ENCODE measurements at regions not wholly inside any gene's neighbourhood (a gene's known extent, or its start where the extent isn't known, plus 50 kb on each side); places are given as distances from the start of the nearest gene placed in this dataset.
A peak's percentile ranks its signal among the peaks of the same experiment; 100 is the strongest.
"Not testable (repeated sequence)": the region's sequence is repeated elsewhere in the genome, so short reads cannot be mapped to it uniquely, and the experiment has no call there.

DNA sequence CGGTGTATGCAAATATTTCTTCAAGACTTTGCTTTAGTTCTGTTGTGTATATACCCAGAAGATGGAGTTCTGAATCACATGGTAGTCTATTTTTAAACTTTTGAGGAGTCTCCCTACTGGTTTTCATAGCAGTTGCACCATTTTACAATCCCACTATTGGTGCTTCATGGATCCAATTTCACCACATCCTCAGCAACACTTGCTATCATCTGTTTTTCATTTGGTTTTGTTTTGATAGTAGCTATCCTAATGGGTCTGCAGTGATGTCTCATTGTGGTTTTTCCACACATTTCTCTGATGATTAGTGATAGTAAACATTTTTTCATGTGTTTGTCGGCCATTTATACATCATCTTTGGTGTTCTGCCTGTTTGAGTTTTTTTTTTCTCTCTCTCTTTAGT is 1339.3 kb downstream of the EFNA5 start:
- DNase-seq (ENCODE audit: low spot score), result no peak

DNA sequence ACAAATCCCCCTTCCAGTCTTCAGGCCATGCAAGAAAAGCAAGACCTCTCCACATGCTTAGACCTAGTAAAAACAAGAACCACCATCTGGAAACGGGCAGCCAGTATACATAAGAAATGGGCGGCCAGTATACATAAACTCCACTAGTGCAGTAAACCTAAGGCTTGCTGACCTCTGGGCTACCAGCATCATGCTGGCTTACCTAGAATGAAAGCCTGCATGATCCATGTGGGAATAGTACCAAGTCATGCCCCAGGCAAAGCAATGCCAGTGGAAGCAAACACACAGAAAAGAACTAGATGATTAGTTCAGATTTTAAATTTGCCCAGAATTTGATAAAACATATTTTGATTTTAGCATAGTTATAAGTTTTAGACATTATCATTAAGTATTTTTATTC is 1346.4 kb downstream of the EFNA5 start:
- DNase-seq (ENCODE audit: low spot score), result no peak

DNA sequence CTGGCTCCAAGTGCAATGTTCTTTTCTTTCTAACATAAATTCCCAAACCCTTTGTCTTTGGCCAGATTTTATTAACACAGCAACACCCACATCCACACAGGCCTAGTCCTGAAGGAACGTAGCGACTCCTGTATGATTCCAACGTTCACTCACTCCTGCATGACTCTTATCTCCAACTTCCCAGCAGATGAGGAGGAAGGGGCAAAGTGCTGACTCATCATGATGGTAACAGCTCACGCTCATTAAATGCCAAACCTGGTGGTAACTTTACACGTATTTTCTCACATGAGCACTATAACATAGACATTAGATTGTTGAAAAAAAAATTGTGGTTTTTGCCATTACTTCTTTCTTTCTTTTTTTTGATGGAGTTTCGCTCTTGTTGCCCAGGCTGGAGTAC is 1349.5 kb downstream of the EFNA5 start:
- no peak for DNase-seq (ENCODE audit: low spot score)

DNA sequence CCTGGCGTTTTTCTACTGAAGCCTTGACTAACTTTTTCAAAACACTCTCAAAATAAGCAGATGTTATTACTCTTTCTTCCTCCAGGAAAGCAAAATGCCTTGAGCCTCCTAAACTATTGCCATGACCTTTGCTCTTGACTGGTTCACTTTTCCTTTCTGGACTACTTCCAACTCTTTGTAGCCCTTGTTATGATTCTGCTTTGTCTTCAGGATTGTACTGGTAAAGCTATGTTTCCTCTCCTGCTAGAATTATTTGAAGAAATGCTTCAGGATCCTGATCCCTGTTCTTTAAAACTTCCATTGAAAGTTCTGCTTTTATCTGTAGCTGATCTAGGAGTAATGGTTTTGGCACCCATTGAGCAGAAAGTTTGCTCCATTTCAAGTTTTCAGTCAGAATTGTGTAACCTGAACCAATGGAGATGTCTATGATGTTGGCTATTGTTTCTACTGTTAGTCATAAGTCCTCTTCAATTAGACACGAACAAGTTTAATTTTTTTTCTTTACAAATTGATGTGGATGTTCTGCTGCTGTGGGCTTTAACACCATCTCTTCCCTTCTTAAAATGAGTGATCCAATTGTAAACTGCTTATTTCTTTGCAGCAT is 1356.4 kb downstream of the EFNA5 start:
- DNase-seq (ENCODE audit: low spot score), result peak; percentile 56

DNA sequence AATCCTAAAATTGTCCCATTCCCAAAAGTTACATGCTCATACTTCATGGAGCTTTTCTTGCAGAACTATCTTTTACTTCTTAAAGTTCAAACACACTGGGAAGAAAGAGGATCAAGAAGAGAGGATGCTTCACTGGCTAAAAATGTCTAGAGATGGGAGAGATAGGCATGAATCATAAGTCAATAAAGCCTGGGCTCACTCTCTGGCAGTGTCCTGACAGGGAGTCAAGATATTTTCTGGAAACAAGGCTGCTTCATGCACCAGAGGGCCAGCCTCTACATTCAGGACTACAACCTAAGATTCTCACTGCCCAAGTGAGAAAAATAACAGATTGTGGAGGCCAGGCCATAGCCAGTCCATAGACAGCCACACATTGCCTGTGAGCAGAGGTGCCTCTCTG is 1358.4 kb downstream of the EFNA5 start:
- DNase-seq (ENCODE audit: low spot score), result no peak

DNA sequence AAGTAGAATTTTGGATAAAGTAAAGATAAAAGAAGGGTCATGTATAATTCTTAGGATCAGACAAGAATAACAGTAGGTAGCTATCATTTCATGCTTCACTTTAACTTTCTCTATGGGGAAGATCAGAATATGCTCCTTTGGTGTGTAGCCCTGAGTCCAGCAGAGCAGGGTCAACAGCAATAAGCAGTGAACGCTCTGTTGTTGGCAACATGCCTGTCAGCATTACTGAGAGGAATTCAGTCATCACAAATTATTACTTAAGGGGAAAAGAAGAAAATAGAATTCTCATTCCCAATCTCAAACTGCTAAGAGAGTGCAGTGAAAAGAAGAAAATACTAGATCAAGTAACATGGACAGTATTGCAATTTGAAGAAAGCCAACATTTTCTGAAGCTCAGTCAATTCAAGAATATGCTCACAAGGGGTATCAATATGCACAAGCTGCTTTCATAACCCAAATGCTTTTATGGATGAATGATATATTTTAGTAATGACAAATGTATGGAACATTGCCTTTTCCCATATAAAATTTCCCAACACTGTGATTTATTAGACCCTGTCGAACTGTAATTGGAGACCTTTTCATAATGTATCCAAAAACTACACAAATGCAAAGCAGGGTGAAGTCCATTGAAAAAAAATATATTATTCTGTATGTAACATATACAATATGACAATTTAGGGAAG is 1359.4 kb downstream of the EFNA5 start:
- no peak for DNase-seq (ENCODE audit: low spot score)

DNA sequence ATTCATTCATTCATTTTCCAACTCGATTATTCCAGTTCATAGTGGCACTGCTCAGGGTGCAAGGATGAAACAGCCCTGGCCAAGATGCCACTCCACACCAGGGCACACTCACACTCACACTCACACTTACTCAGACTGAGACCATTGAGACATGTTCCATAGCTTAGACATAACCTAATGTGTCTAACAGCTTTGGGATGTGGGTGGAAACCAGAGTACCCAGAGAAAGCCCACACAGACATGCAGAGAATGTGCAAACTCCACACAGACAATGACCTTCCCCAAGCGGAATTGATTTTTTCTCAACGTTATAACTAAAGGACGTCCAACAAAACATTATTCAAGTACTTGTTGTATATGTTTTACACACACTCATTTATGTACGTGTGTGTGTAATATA is 1363.5 kb downstream of the EFNA5 start:
- no peak for DNase-seq (ENCODE audit: low spot score)

DNA sequence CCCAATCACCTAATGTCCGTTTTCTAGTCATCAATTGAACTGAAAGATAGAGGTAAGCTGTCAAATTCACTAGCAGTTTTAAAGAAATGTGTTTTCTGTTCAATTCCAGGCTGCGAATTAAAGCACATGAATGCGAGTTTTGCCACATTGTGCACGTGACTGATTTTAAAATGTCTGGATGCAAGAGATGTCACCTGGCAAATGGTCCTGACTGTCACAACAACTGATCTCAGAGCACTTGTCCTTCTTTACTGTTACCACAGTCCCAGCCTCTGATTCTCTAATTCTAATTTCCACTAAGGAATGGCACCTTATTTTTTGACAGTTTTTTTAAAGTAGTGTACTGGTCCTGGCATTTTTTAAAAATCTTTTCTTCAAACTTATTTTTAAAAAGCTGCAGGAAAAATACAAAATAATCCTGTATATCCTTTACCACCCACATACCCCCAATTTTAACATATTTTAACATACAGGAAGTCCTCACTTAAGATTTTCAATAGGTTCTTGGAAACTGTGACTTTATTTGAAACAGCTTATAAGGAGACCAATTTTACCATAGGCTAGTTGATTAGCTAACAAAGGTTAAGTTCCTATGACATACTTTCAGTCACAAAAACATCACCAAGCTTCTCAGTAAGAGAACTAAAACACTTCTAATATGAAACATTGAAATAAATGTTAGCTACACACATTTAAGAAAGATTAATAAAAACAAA is 1364.3 kb downstream of the EFNA5 start:
- DNase-seq (ENCODE audit: low spot score), result no peak

DNA sequence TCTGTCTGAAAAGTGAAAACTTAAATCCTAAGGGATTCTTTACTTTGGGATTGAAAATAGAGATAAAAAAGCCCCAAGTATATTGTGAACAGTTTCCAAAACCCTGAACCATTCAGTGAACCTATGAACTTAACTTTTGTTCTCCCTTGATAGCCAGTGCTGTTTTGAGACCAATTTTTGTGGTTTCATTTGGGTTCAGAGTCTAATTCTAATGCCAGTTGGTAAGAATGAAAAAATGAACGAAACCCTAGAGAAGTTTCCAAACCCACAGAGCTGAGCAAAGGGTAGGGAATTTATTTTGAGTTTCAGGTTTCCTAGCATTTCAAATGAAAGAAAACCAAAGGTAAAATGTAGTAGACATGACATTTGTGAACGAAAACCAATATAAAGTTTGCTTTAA is 1366.8 kb downstream of the EFNA5 start:
- DNase-seq (ENCODE audit: low spot score), result no peak

DNA sequence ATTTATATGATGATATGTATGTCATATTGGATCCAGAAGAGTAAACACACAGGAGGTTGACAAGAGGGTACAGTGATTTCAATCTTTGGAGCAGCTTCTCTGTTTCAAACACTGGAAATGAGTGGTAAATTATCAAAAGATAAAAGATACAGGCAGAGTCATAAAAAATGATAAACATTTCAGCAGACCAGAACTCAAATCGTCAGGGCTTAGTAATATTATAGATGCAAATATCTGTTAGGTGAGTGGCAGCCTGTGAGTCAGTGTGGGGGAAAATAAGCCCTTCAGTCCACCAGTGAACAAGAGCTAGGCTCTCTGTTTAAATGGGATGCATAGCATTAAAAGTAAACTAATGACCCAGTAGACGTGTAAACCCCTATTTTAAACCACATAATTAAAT is 1378.1 kb downstream of the EFNA5 start:
- no peak for DNase-seq (ENCODE audit: low spot score)

DNA sequence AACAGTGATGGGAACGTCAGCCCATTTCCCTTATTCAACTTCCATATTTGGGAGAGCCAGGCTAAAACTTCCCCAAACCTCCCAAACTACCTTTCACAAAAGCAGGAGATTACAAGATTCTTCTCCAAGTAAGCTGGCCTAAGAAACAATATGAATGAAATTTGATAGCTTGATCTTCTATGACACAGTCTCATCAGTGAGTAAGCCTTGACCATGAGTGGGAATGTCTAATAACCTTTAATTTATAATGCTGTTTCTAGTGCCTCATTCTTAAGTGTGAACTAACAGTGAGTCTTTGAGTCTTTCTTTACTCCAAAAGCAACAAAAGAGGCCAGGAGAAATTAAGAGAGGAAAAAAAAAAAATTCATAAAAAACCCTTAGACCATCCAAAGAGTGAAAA is 1379.9 kb downstream of the EFNA5 start:
- DNase-seq (ENCODE audit: low spot score), result no peak

DNA sequence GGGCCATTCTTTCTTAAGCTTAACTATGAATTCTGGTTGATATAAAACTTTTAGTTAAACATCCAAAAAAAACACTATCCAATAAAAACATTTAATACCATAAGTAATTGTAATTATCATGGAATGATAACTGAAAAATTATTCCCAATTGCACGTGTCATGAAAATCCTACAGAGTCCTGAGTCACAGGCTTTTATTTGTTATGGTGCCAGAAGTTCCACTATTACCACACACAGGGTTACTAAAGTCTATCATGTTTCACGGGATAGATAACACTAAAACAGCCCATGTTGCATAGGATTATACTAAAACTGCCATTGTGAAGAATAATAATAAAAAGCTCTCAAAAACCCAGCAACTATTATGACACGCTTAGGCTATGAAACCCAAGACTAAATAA is 1381.8 kb downstream of the EFNA5 start:
- DNase-seq (ENCODE audit: low spot score), result no peak

DNA sequence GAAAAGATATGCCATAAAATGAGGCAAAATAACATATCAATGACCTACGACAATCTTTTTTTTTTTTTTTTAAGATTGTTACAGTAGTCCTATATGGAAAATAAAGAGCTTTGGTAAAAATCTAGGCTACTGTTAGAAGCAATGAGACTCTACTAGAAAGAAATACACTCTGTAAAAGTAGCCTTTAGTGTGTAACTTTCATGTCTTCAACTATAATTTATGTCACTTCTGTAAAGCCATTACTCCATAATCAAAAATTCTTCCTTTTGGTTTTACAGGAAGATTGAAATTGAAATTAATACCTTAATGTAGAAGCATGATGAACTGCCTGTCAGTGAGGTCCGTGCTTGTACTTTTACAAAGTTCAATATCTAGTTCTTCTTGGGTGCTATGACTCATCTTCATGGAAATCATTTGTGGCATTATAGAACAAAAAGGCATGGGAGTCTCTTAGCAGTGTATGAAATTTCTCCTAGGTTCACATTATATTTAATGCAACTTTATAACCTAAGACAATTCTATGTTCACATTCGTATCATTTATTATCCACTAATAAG is 1393.1 kb downstream of the EFNA5 start:
- no peak for DNase-seq (ENCODE audit: low spot score)

DNA sequence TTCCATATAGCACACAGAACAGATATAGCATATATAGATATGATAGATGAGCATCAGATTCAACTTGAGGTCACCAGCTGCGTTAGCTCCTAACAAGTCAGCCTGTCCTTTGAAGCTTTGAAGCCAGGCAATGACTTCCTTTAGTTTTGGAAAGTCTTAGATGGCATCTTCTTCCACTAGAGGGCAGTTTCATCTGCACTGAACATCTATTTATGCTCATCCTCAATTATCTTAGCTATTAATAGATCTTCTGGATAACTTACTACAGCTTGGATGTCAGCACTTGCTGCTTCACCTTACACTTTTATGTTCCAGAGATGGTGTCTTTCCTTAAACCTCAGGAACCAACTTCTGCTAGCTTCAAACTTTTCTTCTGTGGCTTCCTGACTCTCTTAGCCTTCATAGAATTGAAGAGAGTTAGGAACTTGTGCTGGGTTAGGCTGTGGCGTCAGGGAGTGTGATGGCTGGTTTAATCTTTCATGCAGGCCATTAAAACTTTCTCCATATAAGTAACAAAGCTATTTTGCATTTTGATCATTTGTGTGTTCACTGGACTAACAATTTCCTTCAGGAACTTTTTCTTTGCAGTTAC is 1401.4 kb downstream of the EFNA5 start:
- DNase-seq (ENCODE audit: low spot score), result peak; percentile 30

DNA sequence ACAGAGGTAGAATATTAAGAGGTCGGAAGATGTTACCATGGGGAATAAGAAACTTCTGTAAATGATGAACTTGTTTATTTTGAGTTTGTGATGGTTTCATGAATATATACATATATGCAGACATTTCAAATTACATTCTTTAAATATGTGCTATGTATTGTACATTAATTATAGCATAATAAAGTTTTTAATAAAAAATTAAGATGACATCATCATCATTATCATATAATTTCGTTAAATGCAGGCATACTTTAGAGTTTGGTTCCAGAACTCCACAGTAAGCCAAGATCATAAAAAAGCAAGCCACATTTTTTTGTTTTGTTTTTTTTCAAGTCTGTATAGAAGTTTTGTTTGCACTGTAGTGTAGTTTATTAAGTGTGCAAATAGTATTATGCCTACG is 1403.5 kb downstream of the EFNA5 start:
- DNase-seq (ENCODE audit: low spot score), result no peak

DNA sequence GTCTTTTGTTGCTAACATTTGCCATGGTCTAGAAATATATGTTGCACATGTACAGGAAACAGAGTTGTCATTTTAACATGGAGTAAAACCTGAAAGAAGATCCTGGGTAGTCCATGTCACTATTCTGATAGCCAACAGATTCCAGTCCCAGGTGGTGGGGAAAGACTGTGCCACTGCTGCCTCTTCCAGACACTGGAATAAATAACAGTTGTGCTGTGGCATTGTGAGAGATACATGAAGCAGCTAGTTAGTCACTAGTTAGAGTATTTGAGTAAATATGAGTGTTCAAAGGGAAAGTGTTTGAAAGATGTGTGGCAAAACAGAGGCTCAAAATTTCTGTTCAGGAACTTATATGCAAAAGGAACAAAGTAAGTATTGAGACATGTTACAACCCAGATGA is 1408.3 kb downstream of the EFNA5 start:
- no peak for DNase-seq (ENCODE audit: low spot score)

DNA sequence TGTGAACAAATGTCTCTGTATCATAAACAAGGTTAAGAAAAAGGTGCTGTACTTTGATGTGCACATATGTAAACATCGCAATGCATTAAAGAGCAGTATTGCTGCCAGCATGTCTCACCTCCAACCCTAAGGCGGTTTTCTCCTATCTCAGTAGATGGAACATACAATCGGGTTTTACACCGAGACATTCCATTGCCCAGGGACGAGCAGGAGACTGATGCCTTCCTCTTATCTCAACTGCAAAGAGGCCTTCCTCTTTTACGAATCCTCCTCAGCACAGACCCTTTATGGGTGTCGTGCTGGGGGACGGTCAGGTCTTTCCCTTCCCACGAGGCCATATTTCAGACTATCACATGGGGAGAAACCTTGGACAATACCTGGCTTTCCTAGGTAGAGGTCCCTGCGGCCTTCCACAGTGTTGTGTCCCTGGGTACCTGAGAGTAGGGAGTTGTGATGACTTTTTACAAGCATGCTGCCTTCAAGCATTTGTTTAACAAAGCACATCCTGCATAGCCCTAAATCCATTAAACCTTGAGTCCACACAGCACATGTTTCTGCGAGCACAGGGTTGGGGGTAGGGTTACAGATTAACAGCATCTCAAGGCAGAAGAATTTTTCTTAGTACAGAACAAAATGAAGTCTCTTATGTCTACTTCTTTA is 1411.2 kb downstream of the EFNA5 start:
- DNase-seq (ENCODE audit: low spot score), result not testable (repeated sequence)

DNA sequence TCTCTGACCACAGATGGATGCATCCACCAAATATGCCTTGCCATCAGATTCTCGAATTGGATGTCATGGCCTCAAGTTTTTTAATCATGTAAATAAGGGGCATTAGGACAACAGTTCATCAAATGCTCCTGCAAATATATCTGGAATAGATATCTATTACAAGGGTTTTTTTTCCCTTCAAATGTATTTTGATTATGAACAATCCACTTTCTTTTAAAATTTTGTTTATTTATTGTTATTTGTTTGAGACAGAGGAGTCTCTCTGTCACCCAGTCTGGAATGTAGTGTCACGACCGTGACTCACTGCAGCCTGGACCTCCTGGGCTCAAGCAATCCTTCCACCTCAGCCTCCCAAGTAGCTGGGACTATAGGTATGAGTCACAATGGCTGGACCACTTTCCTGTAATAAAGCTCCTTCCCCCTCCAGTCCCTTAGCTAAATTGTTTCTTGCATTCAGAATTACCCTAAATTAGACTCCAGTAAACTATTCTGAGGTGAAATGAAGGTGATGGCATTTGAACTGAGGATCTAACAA is 1412.1 kb downstream of the EFNA5 start:
- DNase-seq (ENCODE audit: low spot score), result peak; percentile 16

DNA sequence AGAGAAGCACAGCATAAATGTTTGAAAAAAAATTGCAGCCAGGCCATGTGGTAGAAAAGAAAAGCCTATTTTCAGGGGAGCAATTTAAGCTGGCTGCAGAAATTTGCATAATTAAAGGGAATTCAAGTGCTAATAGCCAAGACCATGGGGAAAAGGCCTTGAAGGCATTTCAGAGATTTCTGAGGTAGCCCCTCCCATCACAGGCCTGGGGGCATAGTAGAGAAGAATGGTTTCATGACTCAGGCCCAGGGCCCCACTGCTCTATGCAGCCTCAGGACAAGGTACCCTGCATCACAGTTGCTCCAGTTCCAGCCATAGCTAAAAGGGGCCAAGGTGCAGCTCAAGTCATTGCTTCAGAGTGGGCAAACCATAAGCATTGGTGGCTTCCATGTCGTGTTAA is 1416.0 kb downstream of the EFNA5 start:
- DNase-seq (ENCODE audit: low spot score), result no peak

DNA sequence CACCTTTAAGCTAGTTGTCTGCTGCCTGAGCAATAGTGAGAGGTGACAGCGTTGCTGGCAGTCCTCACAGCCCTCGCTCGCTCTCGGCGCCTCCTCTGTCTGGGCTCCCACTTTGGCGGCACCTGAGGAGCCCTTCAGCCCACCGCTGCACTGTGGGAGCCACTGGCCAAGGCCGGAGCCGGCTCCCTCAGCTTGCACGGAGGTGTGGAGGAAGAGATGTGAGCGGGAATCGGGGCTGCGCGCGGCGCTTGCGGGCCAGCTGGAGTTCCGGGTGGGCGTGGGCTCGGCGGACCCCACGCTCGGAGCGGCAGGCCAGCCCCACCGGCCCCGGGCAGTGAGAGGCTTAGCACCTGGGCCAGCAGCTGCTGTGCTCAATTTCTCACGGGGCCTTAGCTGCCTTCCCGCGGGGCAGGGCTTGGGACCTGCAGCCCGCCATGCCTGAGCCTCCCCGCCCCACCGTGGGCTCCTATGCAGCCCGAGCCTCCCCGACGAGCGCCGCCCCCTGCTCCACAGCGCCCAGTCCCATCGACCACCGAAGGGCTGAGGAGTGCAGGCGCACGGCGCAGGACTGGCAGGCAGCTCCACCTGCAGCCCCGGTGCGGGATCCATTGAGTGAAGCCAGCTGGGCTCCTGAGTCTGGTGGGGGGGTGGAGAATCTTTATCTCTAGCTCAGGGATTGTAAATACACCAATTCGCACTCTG is 1424.5 kb downstream of the EFNA5 start:
- DNase-seq (ENCODE audit: low spot score), result not testable (repeated sequence)

DNA sequence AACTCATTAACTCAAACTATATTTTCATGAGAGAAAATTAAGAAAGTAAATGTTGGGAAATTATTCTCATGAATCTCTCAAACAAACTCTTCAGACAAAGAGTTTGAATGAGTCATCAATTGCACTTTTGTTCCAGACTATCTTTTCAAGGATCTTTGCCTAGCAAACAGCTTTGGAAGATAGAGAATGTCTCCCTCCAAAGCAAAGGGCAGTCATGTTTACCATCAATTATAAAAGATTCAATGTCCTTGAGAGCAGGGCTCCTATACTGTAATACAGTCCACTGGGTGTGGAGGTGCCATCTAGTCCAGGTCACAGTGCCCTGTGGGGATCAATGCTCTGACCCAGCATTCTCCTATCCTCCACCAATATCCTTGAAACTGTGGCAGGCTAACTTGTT is 1429.3 kb downstream of the EFNA5 start:
- no peak for DNase-seq (ENCODE audit: low spot score)

Data from kidney capillary endothelial cell (primary cell).